GM12874 (cell line): ENCODE measurements at regions not wholly inside any gene's neighbourhood (a gene's known extent, or its start where the extent isn't known, plus 50 kb on each side); places are given as distances from the start of the nearest gene placed in this dataset.

Experiments used
- TF ChIP-seq, protein P1 (sequence below): IDR thresholded peaks from 2 replicates; pipeline ENCODE4 v1.5.1; 2011; ENCODE audit warnings: low read depth, mild to moderate bottlenecking, control low read depth, low read length, moderate library complexity; ENCODE audit not compliant: insufficient read depth

DNA sequence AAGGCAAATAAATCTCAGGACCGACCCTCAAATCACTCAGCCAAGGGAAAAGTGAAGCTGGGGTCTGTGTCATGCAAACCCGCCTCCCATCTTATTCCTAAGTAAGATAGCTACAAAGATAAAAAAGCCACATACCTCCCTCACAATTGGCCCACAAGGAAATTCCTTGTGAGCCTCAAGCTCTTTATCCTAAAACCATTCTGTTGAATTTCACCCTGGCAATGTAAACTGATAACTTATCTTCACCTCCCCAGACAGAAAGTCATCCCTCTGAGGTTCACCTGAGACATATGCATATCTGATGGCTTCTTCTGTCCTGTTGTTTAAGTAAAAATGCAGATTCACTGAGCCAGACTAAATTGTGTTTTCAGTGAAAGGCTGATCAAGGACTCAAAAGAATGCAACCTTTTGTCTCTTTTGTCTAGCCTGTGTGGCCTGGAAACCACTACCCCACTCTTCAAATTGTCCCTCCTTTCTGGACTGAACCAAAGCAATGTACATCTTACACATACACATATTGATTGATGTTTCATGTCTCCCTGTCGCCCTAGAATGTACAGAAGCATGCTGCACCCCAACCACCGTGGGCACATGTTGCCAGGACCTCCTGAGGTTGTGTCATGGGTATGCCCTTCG is 91.3 kb downstream of the MFAP3L start:
- TF ChIP-seq, protein P1, sequence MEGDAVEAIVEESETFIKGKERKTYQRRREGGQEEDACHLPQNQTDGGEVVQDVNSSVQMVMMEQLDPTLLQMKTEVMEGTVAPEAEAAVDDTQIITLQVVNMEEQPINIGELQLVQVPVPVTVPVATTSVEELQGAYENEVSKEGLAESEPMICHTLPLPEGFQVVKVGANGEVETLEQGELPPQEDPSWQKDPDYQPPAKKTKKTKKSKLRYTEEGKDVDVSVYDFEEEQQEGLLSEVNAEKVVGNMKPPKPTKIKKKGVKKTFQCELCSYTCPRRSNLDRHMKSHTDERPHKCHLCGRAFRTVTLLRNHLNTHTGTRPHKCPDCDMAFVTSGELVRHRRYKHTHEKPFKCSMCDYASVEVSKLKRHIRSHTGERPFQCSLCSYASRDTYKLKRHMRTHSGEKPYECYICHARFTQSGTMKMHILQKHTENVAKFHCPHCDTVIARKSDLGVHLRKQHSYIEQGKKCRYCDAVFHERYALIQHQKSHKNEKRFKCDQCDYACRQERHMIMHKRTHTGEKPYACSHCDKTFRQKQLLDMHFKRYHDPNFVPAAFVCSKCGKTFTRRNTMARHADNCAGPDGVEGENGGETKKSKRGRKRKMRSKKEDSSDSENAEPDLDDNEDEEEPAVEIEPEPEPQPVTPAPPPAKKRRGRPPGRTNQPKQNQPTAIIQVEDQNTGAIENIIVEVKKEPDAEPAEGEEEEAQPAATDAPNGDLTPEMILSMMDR, result no peak

- TF ChIP-seq, protein P1, result no peak
Measured at GRCh38 chr4:169933531-169933930, 92.7 kb downstream of the MFAP3L start.

- TF ChIP-seq, protein P1, result no peak
Measured at GRCh38 chr4:169931964-169932363, 94.2 kb downstream of the MFAP3L start.

DNA sequence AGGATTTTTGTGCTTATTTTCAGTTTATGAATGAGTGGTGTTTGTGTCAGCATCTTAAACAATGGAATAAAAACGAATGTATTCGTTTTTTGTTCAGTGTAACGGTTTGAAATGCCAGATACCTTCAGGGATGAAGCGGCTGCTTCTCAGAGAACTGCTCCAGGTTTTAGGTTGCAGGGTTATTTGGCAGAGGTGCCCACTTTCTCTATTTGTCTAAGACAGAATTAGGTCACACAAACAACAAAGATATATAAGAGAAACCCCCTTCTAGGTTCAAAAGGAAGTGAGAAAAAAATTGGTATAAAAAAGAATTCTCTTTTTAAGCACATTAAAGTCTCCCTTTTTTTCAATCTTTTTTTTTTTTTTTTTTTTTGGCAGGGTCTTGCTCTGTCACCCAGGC is 98.9 kb downstream of the MFAP3L start:
- TF ChIP-seq, protein P1, result no peak

GRCh38 chr4:169925678-169926077 is 100.5 kb downstream of the MFAP3L start:
- TF ChIP-seq, protein P1, result no peak

DNA sequence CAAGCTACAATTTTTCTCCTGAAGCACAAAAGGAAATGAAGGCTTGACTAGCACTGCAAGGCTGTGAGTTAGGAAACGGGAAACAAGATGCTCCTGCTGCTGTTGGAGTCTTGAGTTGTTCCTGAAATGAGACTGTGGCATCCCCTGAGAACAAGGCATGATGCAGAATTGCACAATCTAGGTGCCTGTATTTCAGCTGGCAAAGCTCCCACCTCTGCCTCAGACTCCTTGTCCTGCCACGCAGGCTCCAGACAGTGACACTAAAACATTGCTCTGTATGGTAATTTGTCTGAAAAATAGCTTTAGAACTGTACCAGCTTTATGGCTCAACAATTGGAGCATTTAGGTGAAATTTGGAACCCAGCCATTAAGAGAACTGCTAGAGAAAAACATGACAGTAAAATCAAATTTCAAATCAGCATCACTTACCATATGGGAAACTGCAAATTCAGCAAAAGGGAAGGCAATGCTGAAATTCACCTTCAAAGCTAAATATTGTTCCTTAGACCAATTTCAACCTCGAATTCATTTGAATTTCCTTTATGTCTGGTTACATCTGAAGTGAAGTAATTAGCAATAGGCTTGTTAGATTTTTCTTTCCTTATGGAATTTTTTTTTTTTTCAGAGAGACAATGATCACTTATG is 103.4 kb downstream of the MFAP3L start:
- TF ChIP-seq, protein P1, result no peak

GRCh38 chr4:169921732-169922131 is 104.5 kb downstream of the MFAP3L start:
- TF ChIP-seq, protein P1, result no peak
